MCF 10A (cell line): ENCODE measurements at regions not wholly inside any gene's neighbourhood (a gene's known extent, or its start where the extent isn't known, plus 50 kb on each side); places are given as distances from the start of the nearest gene placed in this dataset.
"Not testable (repeated sequence)": the region's sequence is repeated elsewhere in the genome, so short reads cannot be mapped to it uniquely, and the experiment has no call there.

Source experiments
- BruUV-seq: library from RNA; stranded (reverse); fragments of 400-500 nt; replicated peaks from 2 replicates; lab custom pipeline; 2021; lab: Mats Ljungman, UMichigan
- CTCF ChIA-PET: fragments of 300-600 bp; sonication (Branson Sonifier 250); formaldehyde crosslinking; extraction: SDS; loops from one replicate; lab custom pipeline; 2021; ENCODE audit warnings: antibody characterized with exemption, inconsistent platforms; lab: Yijun Ruan, JAX
- POLR2A ChIA-PET: fragments of 300-600, 350-650 bp; sonication (Branson Sonifier 250); formaldehyde crosslinking; extraction: SDS; loops from one replicate; lab custom pipeline; 2020; ENCODE audit warnings: antibody characterized with exemption, inconsistent platforms; lab: Yijun Ruan, JAX
- DNase-seq: peaks from one replicate; pipeline ENCODE4 v3.0.0-alpha.2; 2018; ENCODE audit not compliant: unreplicated experiment
- H3K27ac Mint-ChIP-seq: one replicate; pipeline ENCODE4 v1.8.0; 2022; ENCODE audit warnings: mild to moderate bottlenecking, low read depth, mixed read lengths; ENCODE audit not compliant: unreplicated experiment
- H3K27me3 Mint-ChIP-seq: one replicate; pipeline ENCODE4 v1.8.0; 2022; ENCODE audit warnings: mixed read lengths; ENCODE audit not compliant: insufficient read depth, unreplicated experiment
- H3K36me3 Mint-ChIP-seq: one replicate; pipeline ENCODE4 v1.8.0; 2022; ENCODE audit warnings: mild to moderate bottlenecking, moderate library complexity, mixed read lengths; ENCODE audit not compliant: insufficient read depth, unreplicated experiment
- H3K4me1 Mint-ChIP-seq: one replicate; pipeline ENCODE4 v1.8.0; 2022; ENCODE audit warnings: mixed read lengths; ENCODE audit not compliant: insufficient read depth, unreplicated experiment
- H3K4me3 Mint-ChIP-seq: one replicate; pipeline ENCODE4 v1.8.0; 2022; ENCODE audit warnings: mild to moderate bottlenecking, moderate library complexity, mixed read lengths; ENCODE audit not compliant: unreplicated experiment
- H3K9me3 Mint-ChIP-seq: one replicate; pipeline ENCODE4 v1.8.0; 2022; ENCODE audit warnings: mixed read lengths; ENCODE audit not compliant: unreplicated experiment
- CTCF ChIP-seq: fragments of 200-600 bp; IDR thresholded peaks from one replicate; pipeline ENCODE4 v1.8.0; 2022; ENCODE audit warnings: antibody characterized with exemption, mild to moderate bottlenecking; ENCODE audit not compliant: unreplicated experiment
- intact Hi-C: fragments of 100-400 bp; cut with micrococcal nuclease; formaldehyde crosslinking; loops from 2 replicates; pipeline ENCODE4 v1.14.1; 2022

- Mint-ChIP-seq H3K9me3 (no peaks in the 10 kb centered on the region), H3K4me1 (no peaks in the 10 kb centered on the region), H3K36me3 (no peaks in the 10 kb centered on the region), H3K4me3 (no peak overlapping the region), H3K27ac (no peak overlapping the region), H3K27me3 (no peaks in the 10 kb centered on the region)
- CTCF ChIA-PET, result no interaction called here
- no peak for TF ChIP-seq CTCF
- DNase-seq, result no peak
- POLR2A ChIA-PET, result no interaction called here
- BruUV-seq, result no TSS peak
- intact Hi-C loops, result no loop called here
Observed at GRCh38 chr14:27836386-27836785, 930.2 kb upstream of the FOXG1 start.

DNA sequence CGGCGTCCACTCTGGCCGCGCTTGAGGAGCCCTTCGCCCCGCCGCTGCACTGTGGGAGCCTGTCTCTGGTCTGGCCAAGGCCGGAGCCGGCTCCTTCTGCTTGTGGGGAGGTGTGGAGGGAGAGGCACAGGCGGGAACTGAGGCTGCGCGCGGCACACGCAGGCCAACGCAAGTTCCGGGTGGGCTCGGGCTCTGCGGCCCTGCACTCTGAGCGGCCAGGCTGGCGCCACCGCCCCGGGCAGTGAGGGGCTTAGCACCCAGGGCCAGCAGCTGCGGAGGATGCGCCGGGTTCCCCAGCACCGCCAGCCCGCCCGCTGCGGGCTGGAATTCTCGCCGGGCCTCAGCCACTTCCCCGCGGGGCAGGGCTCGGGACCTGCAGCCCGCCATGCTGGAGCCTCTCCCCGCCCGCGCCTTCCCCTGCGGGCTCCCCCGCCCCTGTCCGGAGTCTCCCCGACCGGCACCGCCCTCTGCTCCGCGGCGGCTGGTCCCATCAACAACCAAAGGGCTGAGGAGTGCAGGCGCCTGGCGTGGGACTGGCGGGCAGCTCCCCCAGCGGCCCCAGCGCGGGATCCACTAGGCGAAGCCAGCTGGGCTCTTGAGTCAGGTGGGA is 921.2 kb upstream of the FOXG1 start:
- no peak overlapping the region for H3K4me3 Mint-ChIP-seq
- H3K27me3 Mint-ChIP-seq, result no peaks in the 10 kb centered on the region
- no TSS peak for BruUV-seq
- POLR2A ChIA-PET, result interaction anchor here (0.7 kb wide), 1 partner anchor 35 kb away, joined by 3 read pairs; no protein-coding TSS in a partner anchor
- no peaks in the 10 kb centered on the region for H3K36me3 Mint-ChIP-seq
- H3K27ac Mint-ChIP-seq, result no peak overlapping the region
- CTCF ChIA-PET, result interaction anchor here (0.6 kb wide), 2 partner anchors 305 to 815 kb away, joined by 3 read pairs; no protein-coding TSS in a partner anchor
- no peaks in the 10 kb centered on the region for H3K9me3 Mint-ChIP-seq
- DNase-seq, result no peak
- intact Hi-C loops, result no loop called here
- peaks cover 6% of the 10 kb centered on the region for H3K4me1 Mint-ChIP-seq
- TF ChIP-seq CTCF, result no peak

- intact Hi-C loops, result no loop called here
- BruUV-seq, result no TSS peak
- CTCF ChIA-PET, result interaction anchor here (0.6 to 0.7 kb wide), 2 partner anchors 8 to 305 kb away, joined by 3 read pairs; no protein-coding TSS in a partner anchor
Observed at GRCh38 chr14:27845902-27846301, 920.7 kb upstream of the FOXG1 start.

GRCh38 chr14:27847480-27847879 is 919.1 kb upstream of the FOXG1 start:
- H3K27me3 Mint-ChIP-seq, result peaks cover 14% of the 10 kb centered on the region
- intact Hi-C loops, H3K9me3 Mint-ChIP-seq, H3K4me1 Mint-ChIP-seq, BruUV-seq, POLR2A ChIA-PET, H3K4me3 Mint-ChIP-seq, DNase-seq, H3K27ac Mint-ChIP-seq, H3K36me3 Mint-ChIP-seq: not testable (repeated sequence)
- CTCF ChIA-PET, result interaction anchor here (0.5 kb wide), 1 partner anchor 846 kb away, joined by 3 read pairs; no protein-coding TSS in a partner anchor

More at GRCh38 chr14:27845902-27846301, 920.7 kb upstream of the FOXG1 start:
- Mint-ChIP-seq H3K27me3 (no peaks in the 10 kb centered on the region), H3K27ac (no peak overlapping the region), H3K4me1 (peaks cover 6% of the 10 kb centered on the region), H3K9me3 (no peaks in the 10 kb centered on the region), H3K4me3 (no peak overlapping the region), H3K36me3 (no peaks in the 10 kb centered on the region)
- DNase-seq, result no peak
- TF ChIP-seq CTCF, result no peak
- POLR2A ChIA-PET, result interaction anchor here (0.7 kb wide), 1 partner anchor 35 kb away, joined by 3 read pairs; no protein-coding TSS in a partner anchor

GRCh38 chr14:27849193-27849592 is 917.4 kb upstream of the FOXG1 start:
- DNase-seq, H3K4me3 Mint-ChIP-seq, CTCF ChIA-PET, H3K4me1 Mint-ChIP-seq, H3K36me3 Mint-ChIP-seq, POLR2A ChIA-PET, BruUV-seq, H3K9me3 Mint-ChIP-seq, intact Hi-C loops, H3K27ac Mint-ChIP-seq: not testable (repeated sequence)
- H3K27me3 Mint-ChIP-seq, result peaks cover 14% of the 10 kb centered on the region
